NCI-H2196 treated with DMSO at 0.1 percent for 48 hours (cell line): ENCODE measurements at regions not wholly inside any gene's neighbourhood (a gene's known extent, or its start where the extent isn't known, plus 50 kb on each side); places are given as distances from the start of the nearest gene placed in this dataset.

Experiments used
- DNase-seq: peaks from one replicate; lab custom pipeline; 2025; ENCODE audit not compliant: unreplicated experiment; lab: John Stamatoyannopoulos, UW

DNA sequence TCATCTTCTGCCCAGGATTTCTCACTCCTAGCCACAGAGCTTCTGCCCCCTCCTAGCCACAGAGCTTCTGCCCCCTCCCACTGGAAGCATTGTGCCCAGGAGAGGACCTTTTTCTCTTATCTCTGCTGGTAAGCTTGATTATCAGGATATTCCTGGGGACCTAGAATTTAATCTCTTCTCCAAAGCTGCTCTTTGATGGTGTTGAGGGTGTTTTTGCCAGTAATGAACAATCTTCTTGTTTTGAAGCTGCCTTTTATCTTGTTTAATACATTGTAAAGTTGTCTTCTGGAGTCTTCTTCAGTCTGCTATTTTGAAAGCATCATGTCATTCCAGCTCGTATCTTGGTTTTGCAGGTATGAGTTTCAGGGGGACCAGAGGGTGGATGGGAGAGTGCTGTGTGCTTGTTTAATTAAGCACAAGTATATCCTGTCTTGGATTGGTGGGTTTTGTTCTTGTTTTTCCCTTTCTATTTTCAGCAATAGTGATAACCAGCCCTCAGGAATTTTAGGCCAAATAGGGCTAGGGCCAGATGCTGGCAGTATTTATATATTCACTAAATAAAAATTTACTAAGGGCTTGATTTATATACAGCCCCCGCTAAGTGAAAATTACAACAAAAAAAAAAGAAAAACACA, 214.0 kb upstream of the DMRT1 start:
- no peak for DNase-seq

DNA sequence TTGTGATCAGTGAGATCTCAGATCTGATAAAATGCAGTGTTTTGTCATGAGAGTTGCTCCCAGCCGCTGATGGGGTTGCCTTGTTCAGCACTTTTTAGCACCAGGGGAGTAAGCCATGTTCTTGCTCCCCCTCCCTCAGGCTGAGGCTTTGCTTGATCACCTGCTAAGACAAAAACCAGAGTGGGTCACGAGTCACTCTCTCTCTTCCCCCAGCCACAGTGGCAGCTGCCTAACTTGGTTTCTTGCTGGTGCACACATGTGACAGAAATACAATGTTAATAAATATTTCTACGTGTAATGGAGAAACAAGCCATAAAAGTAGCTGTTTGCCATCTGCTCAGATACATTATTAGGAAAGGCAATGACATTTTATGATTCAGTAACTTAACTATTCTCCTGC, 212.4 kb upstream of the DMRT1 start:
- no peak for DNase-seq

DNA sequence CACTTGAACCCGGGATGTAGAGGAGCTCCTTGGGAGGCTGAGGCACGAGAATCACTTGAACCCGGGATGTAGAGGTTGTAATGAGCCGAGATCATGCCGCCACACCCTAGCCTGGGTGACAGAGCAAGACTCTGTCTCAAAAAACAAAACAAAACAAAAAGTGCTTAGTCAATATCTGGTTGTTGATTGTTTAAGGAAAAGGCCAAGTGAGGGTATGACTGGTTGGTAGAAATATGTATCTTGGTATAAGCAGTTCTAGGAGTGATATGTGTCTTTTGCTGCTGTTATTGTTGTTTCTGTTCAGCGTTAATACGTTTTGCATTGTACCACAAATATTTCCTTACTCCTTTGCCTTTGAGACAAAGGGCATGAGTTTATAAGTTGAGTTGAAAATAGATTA, 210.7 kb upstream of the DMRT1 start:
- no peak for DNase-seq

DNA sequence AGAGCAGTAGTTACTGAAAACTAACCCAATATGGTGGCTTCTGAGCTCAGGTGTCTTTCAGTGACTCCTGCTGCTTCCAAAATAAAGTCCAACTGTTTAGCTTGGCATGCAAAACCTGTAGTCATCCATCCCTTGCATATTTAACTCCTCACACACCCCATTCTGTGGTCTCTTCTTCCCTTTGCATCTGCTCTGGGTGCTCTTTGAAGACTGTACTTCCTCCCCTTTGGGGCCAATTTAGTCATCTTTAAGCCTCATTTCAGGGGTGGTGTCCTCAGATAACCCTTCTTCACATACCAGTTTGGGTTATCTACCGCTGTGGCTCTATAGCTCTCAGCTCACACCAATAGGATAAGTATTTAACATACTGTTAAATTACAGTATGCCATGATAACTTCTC, 209.9 kb upstream of the DMRT1 start:
- no peak for DNase-seq

DNA sequence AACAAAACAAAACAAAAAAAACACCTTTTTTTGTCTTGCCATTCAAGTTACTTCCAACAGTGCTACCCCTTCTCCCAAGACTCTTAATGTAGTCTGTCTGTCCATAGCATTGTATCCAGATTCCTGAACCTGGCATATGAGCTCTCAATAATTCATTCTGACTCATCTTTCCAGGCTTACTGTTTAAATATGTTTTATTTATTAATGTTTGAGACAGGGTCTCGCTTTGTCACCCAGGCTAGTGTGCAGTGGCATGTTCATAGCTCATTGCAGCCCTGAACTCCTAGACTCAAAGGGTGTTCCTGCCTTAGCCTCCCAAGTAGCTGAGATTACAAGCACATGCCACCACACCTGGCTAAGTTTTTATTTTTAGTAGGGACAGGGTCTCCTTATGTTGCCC, 208.0 kb upstream of the DMRT1 start:
- DNase-seq, result no peak

DNA sequence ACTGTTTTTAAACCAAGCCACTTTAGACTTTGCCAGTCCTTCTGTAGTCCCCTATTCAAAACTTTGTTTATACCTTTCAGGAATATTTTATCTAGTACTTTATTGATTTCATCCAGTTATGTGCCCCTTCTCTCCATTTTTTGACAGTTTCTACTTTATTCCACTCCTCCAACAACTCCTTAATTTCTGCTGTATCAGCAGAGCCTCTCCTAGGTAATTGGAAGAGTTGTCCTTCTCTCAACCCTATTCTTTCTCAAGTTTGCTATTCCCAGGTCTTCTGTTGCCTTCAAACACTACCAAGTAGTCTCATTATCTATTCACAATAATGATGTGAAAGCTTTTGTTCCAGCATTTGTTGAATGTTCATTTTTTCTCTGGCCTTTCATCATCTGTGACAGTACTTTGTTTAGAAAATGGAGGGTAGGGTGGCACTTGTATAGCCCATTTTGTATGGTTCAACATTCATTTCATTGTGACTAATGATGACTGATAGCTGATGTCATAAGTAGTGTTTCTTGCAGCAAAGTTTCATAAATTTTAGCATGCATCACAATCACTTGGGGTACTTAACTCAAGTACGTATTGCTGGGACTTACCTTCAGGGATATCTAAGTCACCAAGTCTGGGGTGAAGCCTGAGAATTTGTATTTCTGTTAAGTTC, 204.4 kb upstream of the DMRT1 start:
- no peak for DNase-seq

DNA sequence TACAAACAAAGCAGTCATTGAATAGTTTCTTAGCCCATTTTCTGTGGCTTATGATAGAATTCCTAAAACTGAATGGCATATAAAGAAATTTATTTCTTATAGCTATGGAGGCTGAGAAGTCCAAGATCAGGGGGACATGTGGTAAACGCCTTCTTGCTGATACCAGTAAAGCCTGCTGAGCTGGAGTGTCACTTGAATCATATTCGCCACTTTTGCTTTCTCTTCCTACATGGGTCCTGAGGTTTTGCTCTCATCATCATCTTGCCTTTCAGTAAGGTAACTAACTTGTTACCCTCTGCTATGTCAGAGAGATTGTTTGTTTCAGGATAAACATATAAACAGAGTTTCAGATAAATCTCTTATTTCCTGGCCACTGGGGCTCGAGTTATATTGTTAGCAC, 203.3 kb upstream of the DMRT1 start:
- no peak for DNase-seq

DNA sequence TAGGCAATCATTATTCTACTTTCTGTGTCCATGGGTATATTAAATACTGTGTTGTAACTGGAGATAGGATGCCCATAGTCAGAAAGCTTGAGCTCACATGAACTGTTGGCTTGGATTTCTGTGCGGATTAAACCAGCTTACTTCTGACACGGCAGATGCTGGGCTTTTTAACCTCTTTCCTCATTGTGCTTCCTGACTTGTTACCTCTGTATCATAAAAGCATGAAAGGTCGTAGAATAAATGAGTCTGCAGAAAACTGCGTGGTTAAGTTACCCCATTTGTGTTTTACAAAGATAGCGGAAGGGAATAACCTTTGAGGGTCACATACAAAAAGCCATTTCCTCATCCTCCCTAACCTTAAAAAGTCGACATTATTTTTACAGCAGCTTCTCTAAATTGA, 199.5 kb upstream of the DMRT1 start:
- no peak for DNase-seq

DNA sequence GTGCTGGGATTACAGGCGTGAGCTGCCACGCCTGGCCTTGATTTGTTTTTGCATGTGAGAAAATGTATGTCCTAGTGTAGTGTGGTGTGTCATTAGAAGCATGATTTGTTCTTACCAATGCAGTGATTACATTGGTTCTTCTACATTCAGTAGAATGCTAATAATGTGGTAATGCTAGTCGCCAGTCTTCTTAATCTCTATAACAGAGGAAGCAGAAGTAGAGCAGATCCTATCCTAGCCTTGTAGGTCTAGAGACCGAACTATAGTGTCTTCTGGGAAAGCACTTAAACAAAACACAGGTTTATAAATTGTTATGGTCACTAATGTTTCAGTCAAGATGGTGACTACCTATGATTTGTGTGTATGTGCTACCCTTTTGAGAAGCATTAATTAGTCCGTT, 197.5 kb upstream of the DMRT1 start:
- DNase-seq, result no peak

DNA sequence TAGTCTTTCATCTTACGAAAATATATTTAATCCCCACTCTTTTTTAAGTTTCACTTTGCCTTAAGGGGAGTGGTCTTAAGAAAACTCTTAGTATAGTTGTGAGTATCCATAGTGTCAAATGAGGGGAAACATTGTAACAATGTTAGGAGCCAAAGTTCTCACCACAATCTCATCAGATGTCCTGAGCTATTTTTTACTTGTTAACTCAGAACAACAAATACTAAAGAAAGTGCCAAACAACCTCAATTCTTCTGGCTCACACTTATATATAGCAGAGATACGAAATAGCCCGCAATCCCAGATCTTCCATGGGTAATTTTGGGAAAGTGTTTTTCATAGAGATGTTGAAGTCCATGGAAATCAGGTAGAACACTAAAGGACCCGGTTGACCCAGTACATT, 194.0 kb upstream of the DMRT1 start:
- no peak for DNase-seq

DNA sequence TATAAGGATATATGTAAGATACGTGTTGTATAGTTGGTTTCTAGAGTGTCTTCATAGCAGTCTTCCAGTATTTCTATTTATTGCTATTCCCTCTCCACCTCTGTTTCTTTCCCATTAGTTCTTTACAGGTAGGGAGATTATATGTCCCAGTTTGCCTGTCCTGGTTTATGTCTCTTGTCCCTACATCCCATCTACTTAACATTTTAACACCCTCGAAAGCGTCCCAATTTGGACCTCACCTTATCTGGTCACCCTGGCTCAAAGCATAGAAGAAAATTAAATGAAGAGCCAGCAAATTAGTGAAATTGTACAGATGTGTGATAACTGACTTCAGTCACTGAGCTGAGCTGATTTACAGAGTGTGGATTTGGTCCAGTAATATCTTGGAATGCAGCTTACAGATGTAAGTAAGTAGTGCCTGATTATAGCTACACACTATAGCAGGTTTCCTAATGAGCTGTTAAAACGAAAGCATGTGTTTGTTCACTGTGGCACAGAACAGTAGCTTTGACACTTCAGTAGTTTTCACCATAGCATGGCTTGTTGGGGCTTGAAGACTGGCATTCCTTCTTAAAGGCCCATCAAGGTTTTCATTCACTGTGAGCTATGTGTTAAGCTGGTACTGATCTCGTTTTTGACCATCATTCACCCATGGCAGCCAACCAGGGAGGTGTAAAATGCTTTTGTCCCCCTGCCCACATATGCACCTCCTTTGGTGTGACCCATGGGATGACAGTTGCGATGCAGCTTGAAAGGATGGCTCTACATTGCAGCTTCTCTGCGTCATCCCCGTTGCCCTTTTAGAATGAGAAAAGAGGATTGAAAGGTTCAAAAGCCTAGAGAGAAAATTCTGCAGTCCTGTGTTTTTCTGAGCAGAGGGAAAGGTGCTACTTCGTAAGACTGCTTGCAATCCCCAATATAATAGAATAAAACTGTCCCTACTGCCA, 192.1 kb upstream of the DMRT1 start:
- no peak for DNase-seq

DNA sequence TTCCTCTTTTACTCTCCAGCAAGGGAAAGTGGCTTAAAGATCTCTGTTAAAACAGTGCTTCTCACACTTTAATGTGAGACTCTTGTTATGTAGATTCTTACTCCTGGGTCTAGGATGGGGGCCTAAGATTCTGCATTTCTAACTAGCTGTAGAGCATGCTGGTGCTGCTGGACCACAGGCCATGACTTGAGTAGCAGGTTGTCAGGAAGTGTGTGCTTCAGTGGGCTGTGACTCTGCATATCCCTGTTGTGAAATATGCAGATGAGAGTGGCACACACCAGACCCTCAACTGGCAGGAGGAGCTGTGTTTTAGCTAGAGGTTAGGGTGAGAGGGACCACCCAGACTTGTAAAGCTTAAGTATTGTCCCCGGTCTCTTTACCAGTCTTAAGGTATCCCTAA, 191.1 kb upstream of the DMRT1 start:
- no peak for DNase-seq

DNA sequence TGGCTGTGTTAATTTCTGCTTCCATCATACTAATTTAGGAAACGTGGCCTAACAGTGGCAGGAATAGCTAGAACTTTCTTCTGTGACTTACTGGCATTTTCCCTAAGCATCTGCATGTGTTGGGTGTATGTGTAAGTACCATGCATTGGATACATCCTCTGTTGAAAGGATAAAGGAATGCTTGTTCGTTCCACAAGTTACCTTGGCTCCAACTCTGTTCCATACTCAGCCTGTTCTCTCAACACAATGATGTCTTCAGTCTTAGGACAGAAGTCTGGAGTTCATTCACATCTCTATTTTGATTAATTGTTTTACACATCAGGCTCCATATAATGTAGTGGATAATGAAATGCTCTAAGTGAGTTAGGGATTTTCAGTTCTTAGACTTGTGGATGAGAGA, 190.1 kb upstream of the DMRT1 start:
- no peak for DNase-seq

DNA sequence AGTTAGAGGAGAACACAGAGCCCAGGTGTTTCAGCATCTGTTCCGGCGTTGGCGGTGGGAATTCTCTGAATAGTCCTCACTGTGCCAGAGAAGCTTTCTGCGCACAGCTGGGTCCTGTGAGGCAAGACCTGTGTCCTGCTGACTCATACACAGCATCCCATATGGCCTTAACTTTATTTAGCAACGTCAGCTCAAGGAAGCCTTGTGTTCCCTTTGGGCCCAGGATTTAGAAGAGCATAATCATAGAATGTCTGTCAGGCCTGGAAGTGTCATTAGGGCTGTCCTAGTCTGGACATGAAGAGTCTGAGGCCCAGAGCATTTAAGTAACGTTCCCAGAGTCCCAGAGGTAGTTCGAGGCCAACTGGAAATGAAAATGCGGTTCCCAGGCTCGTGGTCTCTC, 188.6 kb upstream of the DMRT1 start:
- DNase-seq, result no peak

DNA sequence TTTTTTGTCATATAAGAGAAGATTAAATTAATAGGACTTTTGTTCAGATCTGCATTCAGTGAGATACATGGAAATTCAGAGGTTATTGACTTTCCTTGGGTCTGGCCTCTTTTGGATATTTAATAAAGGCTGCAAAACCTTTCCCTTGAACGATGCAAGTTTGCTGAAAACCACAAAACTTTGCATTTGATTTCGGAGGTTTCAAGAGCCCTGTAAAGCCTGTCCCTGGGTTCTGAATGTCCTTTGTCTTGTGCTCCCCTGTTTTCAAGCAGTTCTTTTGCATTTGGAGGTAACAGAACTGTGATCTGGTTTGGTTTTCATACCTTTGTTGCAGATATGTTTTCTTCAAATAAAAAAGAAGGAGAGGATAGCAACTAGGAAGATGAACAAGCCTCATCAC, 188.1 kb upstream of the DMRT1 start:
- DNase-seq, result no peak

DNA sequence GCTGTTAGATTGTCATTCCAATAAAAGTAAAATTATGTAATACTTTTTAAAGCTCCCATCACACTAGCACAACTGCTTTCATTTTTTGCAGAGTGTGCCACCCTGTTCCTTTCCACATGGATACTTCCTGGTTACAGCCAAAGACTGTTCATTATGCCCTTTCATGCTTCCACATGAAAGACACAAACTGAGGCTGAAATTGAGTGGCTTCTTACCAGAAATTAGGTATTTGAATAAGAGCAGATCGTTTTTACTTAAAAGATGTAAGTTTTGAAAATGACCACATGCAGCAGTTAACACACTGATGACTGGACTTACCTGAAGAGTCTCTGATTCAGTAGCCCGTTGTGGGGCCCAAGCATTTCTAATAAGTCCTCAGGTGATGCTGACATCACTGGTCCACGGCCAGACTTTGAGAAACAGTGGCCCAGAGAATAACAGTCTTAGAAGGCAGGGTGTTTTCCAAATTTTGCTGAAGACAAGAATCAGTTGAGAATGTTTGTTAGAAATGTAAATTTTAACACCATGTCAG, 187.6 kb upstream of the DMRT1 start:
- no peak for DNase-seq

DNA sequence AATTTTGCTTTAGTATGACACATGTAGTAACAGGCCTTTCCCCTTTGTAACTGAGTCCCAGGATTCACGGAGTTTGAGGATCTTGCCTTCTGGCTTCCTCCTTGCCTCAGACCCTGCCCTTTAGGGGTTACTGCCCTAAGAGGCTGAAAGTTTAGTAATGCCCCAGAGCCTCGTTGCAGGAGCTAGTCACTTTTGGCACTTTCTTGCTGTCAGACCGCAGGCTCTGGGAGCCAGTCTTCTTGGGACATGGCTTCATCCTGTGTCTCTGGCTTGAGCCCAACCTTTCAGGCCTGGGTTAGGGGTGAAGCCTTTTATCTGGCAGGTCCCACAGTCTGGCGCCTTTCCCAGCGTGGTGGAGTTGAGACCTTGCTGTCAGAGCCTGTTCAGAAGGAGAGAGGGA, 185.6 kb upstream of the DMRT1 start:
- DNase-seq, result no peak

DNA sequence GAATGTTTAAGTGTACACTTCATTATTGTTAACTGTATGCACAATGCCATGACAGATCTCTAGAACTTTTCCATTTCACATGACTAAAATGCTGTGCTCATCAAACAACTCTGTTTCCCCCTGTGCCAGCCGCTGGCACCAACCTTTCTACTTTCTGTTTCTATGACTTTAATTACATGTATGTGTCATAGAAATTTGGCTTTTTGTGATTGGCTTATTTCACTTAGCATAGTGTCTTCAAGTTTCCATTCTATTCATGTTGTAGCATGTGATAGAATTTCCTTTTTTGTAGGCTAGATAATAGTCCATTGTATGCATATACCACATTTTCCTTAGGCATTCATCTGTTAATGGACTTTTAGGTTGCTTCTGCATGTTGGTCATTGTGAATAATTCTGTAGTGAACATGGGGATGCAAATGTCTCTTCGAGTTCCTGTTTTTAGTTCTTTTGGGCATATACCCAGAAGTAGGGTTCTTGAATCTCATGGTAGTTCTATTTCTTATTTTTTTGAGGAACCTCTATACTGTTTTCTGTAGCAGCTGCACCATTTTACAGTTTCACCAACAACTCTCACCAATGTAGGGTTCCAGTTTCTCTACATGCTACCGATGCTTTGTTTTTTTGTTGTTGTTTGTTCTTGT, 184.4 kb upstream of the DMRT1 start:
- DNase-seq, result no peak

DNA sequence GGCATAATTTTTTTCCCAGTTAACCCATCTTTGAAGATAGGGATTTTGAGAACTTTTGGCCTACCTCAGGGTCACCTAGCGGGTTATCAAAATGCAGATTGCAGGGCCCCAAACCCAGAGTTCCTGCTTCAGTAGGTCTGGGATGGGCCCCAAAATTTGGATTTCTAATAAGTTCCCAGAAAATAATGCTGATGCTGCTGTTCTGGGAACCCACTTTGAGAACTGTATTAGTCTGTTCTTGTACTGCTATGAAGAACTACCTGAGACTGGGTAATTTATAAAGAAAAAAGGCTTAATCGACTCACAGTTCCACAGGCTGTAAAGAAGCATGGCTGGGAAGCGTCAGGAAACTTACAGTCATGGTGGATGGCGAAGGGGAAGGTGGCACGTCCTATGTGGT, 182.2 kb upstream of the DMRT1 start:
- DNase-seq, result no peak

DNA sequence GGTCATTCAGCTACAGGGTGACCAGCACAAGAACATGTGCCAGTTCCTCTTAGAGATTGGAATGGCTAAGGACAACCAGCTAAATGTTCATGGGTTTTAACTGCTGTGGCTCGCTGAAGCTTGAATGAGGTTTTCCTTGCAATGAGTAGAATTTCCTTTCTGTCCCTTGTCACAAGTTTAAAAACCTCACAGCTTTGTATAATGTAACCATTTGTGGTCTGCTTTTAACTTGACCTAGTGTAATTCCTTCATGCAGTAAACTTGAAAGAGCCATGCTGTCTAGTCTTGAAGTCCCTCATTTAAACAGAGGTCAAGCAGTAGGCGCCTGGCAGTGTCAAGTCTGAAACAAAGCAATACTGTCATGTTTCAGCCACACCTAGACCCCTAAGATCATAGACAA, 181.3 kb upstream of the DMRT1 start:
- no peak for DNase-seq

DNA sequence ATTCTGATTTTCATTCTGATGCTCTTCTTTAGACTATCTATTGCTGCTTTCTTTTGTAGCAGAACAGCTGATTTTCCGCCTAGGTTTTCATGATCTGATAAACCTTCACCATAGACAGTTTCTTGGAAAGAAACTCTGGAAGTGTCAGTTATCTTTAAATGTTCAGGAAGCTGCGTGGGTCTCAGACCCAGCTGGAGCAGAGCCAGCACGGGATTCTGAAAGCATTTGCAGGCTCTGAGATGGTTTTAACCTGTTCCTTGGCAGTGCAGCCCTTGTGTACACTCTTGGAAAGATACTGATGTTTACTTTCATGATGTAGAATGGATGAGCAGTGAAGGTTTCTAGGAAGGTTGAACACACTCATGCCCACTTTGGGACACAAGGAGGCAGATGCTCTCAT, 178.0 kb upstream of the DMRT1 start:
- DNase-seq, result no peak
